ENCODE measurements at regions not wholly inside any gene's neighbourhood (a gene's known extent, or its start where the extent isn't known, plus 50 kb on each side); places are given as distances from the start of the nearest gene placed in this dataset.

DNA sequence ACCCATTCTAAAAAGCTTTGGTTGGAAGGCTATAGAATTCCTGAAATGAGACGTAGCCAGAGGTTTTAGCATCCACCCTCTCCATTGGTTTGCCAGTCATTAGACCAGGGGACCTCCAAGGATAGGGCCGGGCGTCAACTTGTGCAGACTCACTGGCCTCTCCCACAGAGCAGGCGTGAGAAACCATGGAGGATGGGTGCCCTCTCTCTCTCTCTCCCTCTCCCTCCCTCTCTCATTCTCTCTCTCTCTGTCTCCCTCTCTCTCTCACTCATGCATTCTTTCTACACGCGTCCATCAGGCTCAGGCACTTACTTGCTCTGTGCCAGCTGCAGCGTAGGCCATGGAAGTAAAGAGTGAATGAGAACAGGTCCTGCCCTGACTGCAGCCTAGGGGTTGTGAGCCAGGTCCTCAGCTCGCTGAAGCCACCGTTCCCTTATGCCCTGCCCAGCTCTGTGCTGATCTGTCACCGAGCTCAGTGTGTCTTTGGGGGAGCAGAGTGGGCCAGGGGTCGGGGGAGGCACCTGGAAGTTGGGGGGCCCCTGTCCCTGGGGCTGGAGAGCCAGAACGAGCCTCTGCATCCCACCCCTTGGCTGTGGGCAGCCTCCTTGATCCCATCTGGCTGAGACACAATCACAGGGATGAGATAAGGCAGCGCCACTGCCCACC is 304.4 kb upstream of the HS6ST1 start:
- no peak for DNase-seq (ENCODE audit: low read depth, low spot score)
- ChIA-PET POLR2A (interaction anchor here (0.5 to 1.0 kb wide), 2 partner anchors 37 kb away, joined by 3 to 8 read pairs; no protein-coding TSS in a partner anchor), CTCF (no interaction called here)
- TF ChIP-seq, protein P1, sequence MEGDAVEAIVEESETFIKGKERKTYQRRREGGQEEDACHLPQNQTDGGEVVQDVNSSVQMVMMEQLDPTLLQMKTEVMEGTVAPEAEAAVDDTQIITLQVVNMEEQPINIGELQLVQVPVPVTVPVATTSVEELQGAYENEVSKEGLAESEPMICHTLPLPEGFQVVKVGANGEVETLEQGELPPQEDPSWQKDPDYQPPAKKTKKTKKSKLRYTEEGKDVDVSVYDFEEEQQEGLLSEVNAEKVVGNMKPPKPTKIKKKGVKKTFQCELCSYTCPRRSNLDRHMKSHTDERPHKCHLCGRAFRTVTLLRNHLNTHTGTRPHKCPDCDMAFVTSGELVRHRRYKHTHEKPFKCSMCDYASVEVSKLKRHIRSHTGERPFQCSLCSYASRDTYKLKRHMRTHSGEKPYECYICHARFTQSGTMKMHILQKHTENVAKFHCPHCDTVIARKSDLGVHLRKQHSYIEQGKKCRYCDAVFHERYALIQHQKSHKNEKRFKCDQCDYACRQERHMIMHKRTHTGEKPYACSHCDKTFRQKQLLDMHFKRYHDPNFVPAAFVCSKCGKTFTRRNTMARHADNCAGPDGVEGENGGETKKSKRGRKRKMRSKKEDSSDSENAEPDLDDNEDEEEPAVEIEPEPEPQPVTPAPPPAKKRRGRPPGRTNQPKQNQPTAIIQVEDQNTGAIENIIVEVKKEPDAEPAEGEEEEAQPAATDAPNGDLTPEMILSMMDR (IDR thresholded peaks at IDR 0.05; ENCODE audit: low read depth, low read length), result no peak
- no peaks in the 10 kb centered on the region for H3K27me3 ChIP-seq (ENCODE audit: control insufficient read depth, insufficient read depth, low read length)
- no peak overlapping the region for H3K4me3 ChIP-seq (ENCODE audit: low read depth, low read length)
- H3K27ac ChIP-seq (ENCODE audit: low read depth, low read length), result peak overlapping the region; percentile 52
- no peaks in the 10 kb centered on the region; the same call in 1 of the 2 replicates for H3K9me3 ChIP-seq (ENCODE audit: control insufficient read depth, insufficient read depth, low read length)

DNA sequence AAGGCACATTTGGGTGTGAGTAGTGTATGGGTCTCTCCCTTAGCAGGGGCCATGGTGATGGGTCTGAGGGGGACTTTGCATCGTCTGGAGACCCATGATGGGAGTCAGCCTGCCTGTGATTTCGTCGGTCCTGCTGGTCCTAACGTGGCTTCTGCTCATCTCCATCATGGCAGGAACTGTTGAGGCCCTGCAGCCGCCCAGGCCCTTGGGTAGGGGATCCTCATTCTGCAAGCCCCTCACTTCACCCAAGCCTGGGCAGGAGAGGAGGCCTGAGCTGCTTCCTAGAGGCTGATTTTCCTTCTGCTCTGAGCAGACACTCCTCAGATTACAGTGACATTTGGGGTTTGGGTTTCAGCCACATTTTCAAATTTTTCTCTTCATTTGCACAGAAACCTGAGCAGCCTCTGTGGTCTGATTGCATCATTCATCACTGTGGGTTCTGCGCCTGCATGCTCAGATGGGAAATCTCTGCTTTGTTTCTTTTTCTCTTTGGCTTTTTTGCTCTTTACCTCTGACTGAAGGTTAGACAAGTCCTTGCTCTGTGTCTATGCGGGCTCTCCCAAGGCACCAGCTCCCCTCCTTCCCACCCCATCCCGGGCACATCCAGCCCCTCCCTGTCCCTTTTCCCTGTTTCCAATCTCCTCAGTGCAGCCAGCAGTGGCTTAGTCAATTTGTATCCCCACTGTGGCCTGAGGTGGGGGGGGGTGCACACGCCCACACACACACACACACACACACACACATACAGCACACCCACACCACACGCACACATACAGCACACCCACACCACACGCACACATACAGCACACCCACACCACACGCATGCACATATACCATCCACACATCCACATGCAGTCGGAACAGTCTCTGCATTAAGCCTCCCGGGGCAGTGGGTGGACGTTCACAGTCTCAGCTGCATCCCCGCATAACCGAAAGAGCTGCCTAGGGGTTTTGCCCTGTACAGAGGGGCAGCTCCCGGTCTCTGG is 305.4 kb upstream of the HS6ST1 start:
- DNase-seq (ENCODE audit: low read depth, low spot score), result peak; percentile 79
- ChIA-PET CTCF (no interaction called here), POLR2A (interaction anchor here (1.0 kb wide), 1 partner anchor 38 kb away, joined by 8 read pairs; no protein-coding TSS in a partner anchor)
- H3K4me3 ChIP-seq (ENCODE audit: low read depth, low read length), result peak overlapping the region; percentile 10; the same call in 1 of the 2 replicates
- no peaks in the 10 kb centered on the region; the same call in 1 of the 2 replicates for H3K9me3 ChIP-seq (ENCODE audit: control insufficient read depth, insufficient read depth, low read length)
- H3K27me3 ChIP-seq (ENCODE audit: control insufficient read depth, insufficient read depth, low read length), result no peaks in the 10 kb centered on the region
- H3K27ac ChIP-seq (ENCODE audit: low read depth, low read length), result peak overlapping the region; percentile 94
- TF ChIP-seq, protein P1 (IDR thresholded peaks at IDR 0.05; ENCODE audit: low read depth, low read length), result no peak

DNA sequence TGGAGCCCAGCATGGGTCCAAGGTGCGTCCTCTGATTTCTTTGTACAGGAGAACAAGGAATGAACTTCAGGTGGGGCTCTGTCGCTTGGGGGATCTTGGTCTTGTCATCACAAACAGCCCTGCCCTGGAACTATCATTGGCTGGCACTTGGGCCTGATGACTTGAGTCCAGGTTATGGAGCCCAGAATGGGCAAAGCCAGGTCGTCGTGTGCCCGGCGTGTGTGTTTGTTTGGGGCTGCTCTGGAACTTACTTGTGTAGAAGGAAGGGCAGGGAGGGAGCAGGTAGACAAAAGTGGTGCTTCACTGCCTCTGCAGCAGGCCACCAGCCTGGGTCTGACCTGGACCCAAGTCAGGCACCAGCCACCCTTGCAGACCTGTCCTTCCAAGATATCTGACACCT is 306.3 kb upstream of the HS6ST1 start:
- TF ChIP-seq, protein P1 (IDR thresholded peaks at IDR 0.05; ENCODE audit: low read depth, low read length), result no peak
- Histone ChIP-seq H3K27ac (ENCODE audit: low read depth, low read length) (no peak overlapping the region), H3K27me3 (ENCODE audit: control insufficient read depth, insufficient read depth, low read length) (no peaks in the 10 kb centered on the region), H3K9me3 (ENCODE audit: control insufficient read depth, insufficient read depth, low read length) (no peaks in the 10 kb centered on the region; the same call in 1 of the 2 replicates), H3K4me3 (ENCODE audit: low read depth, low read length) (no peak overlapping the region)
- ChIA-PET CTCF (no interaction called here), POLR2A (no interaction called here)
- no peak for DNase-seq (ENCODE audit: low read depth, low spot score)

DNA sequence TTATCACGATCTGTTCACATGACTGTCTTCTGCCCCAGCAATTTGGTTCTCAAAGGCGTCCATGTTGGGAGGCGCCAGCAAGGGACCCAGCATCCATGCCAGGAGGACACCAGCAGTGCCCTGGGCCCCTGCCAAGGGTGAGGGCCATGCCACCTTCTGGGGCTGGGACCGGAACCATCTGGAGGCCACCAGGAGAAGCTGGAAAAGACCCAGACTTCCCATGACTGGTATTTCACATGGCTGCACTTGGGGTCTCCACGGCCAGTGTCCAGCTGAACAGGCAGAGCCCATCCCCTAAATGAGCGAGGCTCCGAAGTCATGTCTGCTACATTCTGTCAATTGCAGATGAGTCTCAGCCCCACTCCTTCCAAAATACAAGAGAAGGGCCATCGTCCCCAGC is 306.8 kb upstream of the HS6ST1 start:
- no peak for DNase-seq (ENCODE audit: low read depth, low spot score)
- Histone ChIP-seq H3K27me3 (ENCODE audit: control insufficient read depth, insufficient read depth, low read length) (no peaks in the 10 kb centered on the region), H3K9me3 (ENCODE audit: control insufficient read depth, insufficient read depth, low read length) (no peaks in the 10 kb centered on the region; the same call in 1 of the 2 replicates), H3K4me3 (ENCODE audit: low read depth, low read length) (no peak overlapping the region), H3K27ac (ENCODE audit: low read depth, low read length) (no peak overlapping the region)
- ChIA-PET CTCF (no interaction called here), POLR2A (no interaction called here)
- TF ChIP-seq, protein P1 (IDR thresholded peaks at IDR 0.05; ENCODE audit: low read depth, low read length), result no peak

Measured in AG04450 (cell line).